Fibroblast of lung (primary cell): ENCODE measurements at regions not wholly inside any gene's neighbourhood (a gene's known extent, or its start where the extent isn't known, plus 50 kb on each side); places are given as distances from the start of the nearest gene placed in this dataset.
"Not testable (repeated sequence)": the region's sequence is repeated elsewhere in the genome, so short reads cannot be mapped to it uniquely, and the experiment has no call there.

Source experiments
- DNase-seq, 2 donors: peaks; one replicate each; pipeline versions ENCODE4 v3.0.0 to v3.0.0-alpha.2; 2010; ENCODE audit warnings: low read depth in 2 of 2
- H2AFZ ChIP-seq: 2 replicates; pipeline ENCODE4 v1.5.1; 2012; ENCODE audit warnings: low read length, control low read depth, inconsistent platforms
- H3K27ac ChIP-seq: 2 replicates; pipeline ENCODE4 v1.5.1; 2011; ENCODE audit warnings: low read length, control low read depth; ENCODE audit not compliant: insufficient read depth
- H3K27me3 ChIP-seq: 2 replicates; pipeline ENCODE4 v1.5.1; 2011; ENCODE audit warnings: mild to moderate bottlenecking, low read length; ENCODE audit not compliant: control insufficient read depth, insufficient read depth
- H3K36me3 ChIP-seq: 2 replicates; pipeline ENCODE4 v1.5.1; 2011; ENCODE audit warnings: low read length; ENCODE audit not compliant: control insufficient read depth, insufficient read depth
- H3K4me1 ChIP-seq: 2 replicates; pipeline ENCODE4 v1.5.1; 2011; ENCODE audit warnings: low read length; ENCODE audit not compliant: control insufficient read depth, insufficient read depth; ENCODE audit errors: extremely low read depth
- H3K4me2 ChIP-seq: 2 replicates; pipeline ENCODE4 v1.5.1; 2011; ENCODE audit warnings: low read length, control low read depth; ENCODE audit not compliant: insufficient read depth; ENCODE audit errors: extremely low read depth
- H3K4me3 ChIP-seq, 4 experiments: fragments of 200-600 bp in 1 of 4; sonication (generic) in 1 of 4; replicated peaks in 1 of 4; 2 replicates each; pipeline ENCODE4 v1.5.1; 2011 to 2016; ENCODE audit warnings: low read length in 4 of 4, low read depth in 3 of 4, mild to moderate bottlenecking in 3 of 4, control low read depth in 2 of 4, inconsistent platforms in 1 of 4, mixed read lengths in 1 of 4; ENCODE audit not compliant: insufficient read depth in 1 of 4; ENCODE audit errors: control extremely low read depth in 1 of 4
- H3K79me2 ChIP-seq: 2 replicates; pipeline ENCODE4 v1.5.1; 2012; ENCODE audit warnings: mild to moderate bottlenecking, low read length, inconsistent platforms; ENCODE audit not compliant: control insufficient read depth, insufficient read depth
- H3K9ac ChIP-seq: 2 replicates; pipeline ENCODE4 v1.5.1; 2011; ENCODE audit warnings: mild to moderate bottlenecking, low read length, control low read depth; ENCODE audit not compliant: insufficient read depth
- H3K9me3 ChIP-seq: 2 replicates; pipeline ENCODE4 v1.5.1; 2012; ENCODE audit warnings: low read depth, low read length; ENCODE audit not compliant: control insufficient read depth, insufficient read depth
- H4K20me1 ChIP-seq: 2 replicates; pipeline ENCODE4 v1.5.1; 2011; ENCODE audit warnings: low read length; ENCODE audit not compliant: control insufficient read depth, insufficient read depth; ENCODE audit errors: extremely low read depth
- CTCF ChIP-seq, 2 donors: IDR thresholded peaks in 1 of 2; conservative IDR thresholded peaks in 1 of 2; 1 replicate in 1 of 2; 2 replicates in 1 of 2; pipeline ENCODE4 v1.5.1; 2011 to 2012; ENCODE audit warnings: low read length in 2 of 2, control low read depth in 1 of 2, inconsistent platforms in 1 of 2, low read depth in 1 of 2, mild to moderate bottlenecking in 1 of 2
- EZH2 ChIP-seq: IDR thresholded peaks from 2 replicates; pipeline ENCODE4 v1.5.1; 2012; ENCODE audit warnings: low read length, control low read depth, mild to moderate bottlenecking; ENCODE audit errors: missing control alignments

- Histone ChIP-seq H3K4me2 (no peak overlapping the region), H2AFZ (no peak overlapping the region), H3K36me3 (no peaks in the 10 kb centered on the region), H3K4me1 (no peaks in the 10 kb centered on the region), H3K9ac (no peak overlapping the region), H3K27ac (no peak overlapping the region), H3K9me3 (no peaks in the 10 kb centered on the region), H3K4me3 (no peak overlapping the region), H3K79me2 (peaks cover 25% of the 10 kb centered on the region), H3K27me3 (no peaks in the 10 kb centered on the region), H4K20me1 (no peaks in the 10 kb centered on the region)
- DNase-seq: no peak
- no peak for TF ChIP-seq EZH2
- TF ChIP-seq CTCF (conservative IDR thresholded peaks at IDR 0.05 in 1 of 2, IDR thresholded peaks at IDR 0.05 in 1 of 2; ENCODE audit: low read depth in 1 of 2, low read length in 2 of 2): no peak
Measured at GRCh38 chr6:144364782-144365181, 79.6 kb downstream of the UTRN start.

- Histone ChIP-seq H3K27ac (no peak overlapping the region), H3K4me2 (no peak overlapping the region), H3K36me3 (no peaks in the 10 kb centered on the region), H3K4me3 (no peak overlapping the region), H3K79me2 (peaks cover 27% of the 10 kb centered on the region), H3K27me3 (no peaks in the 10 kb centered on the region), H3K9ac (no peak overlapping the region), H3K4me1 (no peaks in the 10 kb centered on the region), H3K9me3 (no peaks in the 10 kb centered on the region), H2AFZ (no peak overlapping the region), H4K20me1 (no peaks in the 10 kb centered on the region)
- TF ChIP-seq EZH2 (no peak), CTCF (conservative IDR thresholded peaks at IDR 0.05 in 1 of 2, IDR thresholded peaks at IDR 0.05 in 1 of 2; ENCODE audit: low read depth in 1 of 2, low read length in 2 of 2) (no peak)
- peak in 1 of 2 donors; percentile 23 for DNase-seq
Measured at GRCh38 chr6:144365271-144365670, 80.1 kb downstream of the UTRN start.

- H3K9ac ChIP-seq, H3K27me3 ChIP-seq, H2AFZ ChIP-seq, H3K4me1 ChIP-seq, H3K27ac ChIP-seq, H3K36me3 ChIP-seq, DNase-seq, H3K9me3 ChIP-seq, H4K20me1 ChIP-seq, H3K4me3 ChIP-seq, H3K4me2 ChIP-seq: not testable (repeated sequence)
- H3K79me2 ChIP-seq: peaks cover 13% of the 10 kb centered on the region
Measured at GRCh38 chr6:144369696-144370095, 84.6 kb downstream of the UTRN start.
